ENCODE measurements at regions not wholly inside any gene's neighbourhood (a gene's known extent, or its start where the extent isn't known, plus 50 kb on each side); places are given as distances from the start of the nearest gene placed in this dataset.
"Not testable (repeated sequence)": the region's sequence is repeated elsewhere in the genome, so short reads cannot be mapped to it uniquely, and the experiment has no call there.

GRCh38 chr11:71781491-71781890 lies 51.5 kb upstream of the DEFB108B start:
- TF ChIP-seq CTCF, POLR2A (IDR thresholded peaks at IDR 0.05): not testable (repeated sequence)
